ENCODE measurements at regions not wholly inside any gene's neighbourhood (a gene's known extent, or its start where the extent isn't known, plus 50 kb on each side); places are given as distances from the start of the nearest gene placed in this dataset.
A peak's percentile ranks its signal among the peaks of the same experiment; 100 is the strongest.
"Not testable (repeated sequence)": the region's sequence is repeated elsewhere in the genome, so short reads cannot be mapped to it uniquely, and the experiment has no call there.

DNA sequence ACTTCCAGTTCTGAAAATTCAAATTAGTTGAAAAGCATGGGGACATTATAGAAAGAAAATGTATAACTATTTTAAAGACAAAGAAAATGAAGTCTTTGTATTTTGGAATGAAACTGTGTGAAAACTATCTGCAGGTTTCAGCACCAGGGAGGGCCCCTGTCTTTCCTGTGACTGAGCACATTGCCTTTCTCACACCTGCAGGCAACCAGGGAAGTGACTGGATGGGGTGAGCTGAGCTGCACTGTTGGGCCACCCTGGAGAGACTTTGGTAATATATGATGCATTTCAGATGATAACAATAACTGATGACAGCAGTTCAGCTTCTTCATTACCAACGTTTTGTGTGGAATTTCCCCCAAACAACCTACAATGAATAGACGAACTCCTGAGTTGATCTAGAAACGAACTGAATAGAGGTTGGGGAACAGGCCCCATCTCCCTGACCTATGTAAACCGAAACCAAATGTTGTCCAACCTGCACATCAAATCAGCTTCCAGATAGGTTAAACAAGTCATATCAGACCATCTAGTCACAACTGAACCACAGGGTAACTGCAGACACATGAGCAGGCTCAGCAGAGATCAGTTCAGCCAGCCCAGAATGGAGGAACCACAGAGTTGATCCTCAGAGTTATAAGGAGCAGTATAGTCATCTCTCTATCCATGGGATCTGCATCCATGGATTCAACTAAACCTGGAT is 1402.2 kb downstream of the RPIA start:
- DNase-seq: not testable (repeated sequence)

DNA sequence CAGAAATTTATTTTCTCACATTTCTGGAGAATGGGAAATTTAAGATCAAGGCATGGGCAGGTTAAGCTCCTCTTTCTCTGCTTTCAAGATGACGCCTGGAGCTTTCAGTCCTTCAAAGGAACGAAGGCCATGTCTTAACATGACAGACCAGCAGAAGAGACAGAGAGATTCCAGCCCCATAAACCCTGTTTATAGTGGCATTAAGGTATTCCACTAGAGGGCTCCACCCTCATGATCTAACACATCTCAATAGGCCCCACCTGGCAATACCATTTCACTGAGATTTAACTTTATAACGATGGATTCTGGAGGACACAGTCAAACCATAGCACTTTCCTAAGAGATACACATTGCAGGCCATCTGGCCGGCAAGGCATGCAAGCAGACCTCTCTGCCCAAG is 1406.1 kb downstream of the RPIA start:
- not testable (repeated sequence) for DNase-seq

DNA sequence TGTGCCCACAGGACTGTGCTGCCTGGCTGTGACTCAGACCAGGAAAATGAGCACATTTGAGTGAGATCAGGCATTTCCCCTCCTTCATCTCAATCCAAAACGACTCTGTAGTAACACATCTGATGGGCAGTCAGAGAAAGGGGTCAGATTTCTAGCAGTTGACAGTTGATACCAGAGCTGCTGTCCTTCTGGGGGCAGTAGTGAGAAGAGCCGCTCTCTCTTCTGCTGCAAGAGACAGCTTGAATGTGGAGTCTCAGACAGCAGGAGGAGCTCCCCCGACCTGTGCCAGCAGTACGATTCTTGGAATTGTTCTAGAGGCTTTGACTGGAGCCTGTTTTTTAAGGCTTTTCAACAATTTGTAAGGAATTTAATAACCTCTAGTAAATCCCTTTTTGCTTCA is 1413.7 kb downstream of the RPIA start:
- DNase-seq: peak; percentile 2

DNA sequence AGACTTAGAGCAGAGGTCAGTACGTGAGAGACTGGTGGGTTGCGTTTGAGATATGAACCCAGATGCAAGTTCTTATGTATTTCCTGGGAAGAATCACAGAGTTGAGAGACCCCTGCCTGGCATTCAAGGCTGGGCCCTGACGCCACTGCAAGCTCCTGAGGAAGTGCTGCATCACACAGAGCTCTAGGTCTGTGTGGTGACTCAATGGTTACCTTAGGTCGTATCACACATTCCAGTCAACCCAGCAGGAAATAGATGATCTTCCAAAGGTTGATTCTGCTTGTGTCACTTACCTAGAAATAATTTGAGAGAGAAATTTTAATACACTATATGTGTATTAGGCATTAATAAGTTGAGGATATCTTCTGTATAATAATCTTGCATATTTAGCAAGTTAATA is 1431.9 kb downstream of the RPIA start:
- DNase-seq: not testable (repeated sequence)

DNA sequence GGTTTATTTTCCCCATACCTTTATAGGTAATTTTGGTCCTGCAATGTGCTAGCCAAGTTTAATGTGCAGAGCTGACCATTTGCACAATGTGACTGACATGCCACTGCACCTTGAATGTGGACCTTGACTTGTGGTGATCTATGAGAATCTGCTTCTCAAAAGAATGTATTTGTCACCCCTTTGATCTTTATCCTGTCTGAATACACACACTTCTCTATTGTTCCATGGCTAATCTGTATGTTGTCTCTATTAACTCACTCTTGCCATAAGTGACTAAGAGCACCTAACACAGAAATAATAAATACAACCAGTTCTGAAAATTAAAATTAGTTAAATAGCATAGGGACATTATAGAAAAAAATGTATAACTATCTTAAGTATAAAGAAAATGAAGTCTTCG is 1447.6 kb downstream of the RPIA start:
- not testable (repeated sequence) for DNase-seq

DNA sequence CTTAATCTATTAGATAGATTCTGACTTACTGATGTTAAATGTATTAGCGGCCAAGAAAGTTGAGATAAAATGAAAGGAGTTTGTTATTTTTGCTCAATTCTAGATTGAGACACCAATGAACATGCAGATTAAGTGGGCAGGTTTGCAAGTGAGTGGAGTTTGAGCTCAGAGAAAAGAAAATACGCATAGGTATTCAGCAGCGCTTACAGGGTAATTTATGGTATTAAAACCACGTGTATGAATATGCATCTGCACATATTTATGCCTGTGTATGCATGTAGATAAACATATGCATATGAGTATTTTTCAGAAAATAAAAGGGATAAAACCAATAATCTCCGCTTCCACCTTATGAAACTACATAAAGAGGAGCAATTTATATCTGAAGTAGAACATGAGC is 1450.1 kb downstream of the RPIA start:
- not testable (repeated sequence) for DNase-seq

DNA sequence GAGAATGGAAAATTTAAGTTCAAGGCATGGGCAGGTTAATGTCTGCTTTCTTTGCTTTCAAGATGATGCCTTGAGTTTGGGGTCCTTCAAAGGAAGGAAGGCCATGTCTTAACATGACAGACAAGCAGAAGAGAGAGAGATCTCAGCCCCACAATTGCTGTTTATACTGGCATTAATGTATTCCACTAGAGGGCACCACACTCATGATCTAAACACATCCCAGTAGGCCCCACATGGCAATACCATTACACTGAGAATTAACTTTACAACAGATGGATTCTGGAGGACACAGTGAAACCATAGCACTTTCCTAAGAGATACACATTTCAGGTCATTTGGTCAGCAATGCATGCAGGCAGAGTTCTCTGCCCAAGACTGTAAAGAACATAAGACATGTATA is 1460.3 kb downstream of the RPIA start:
- DNase-seq: not testable (repeated sequence)

DNA sequence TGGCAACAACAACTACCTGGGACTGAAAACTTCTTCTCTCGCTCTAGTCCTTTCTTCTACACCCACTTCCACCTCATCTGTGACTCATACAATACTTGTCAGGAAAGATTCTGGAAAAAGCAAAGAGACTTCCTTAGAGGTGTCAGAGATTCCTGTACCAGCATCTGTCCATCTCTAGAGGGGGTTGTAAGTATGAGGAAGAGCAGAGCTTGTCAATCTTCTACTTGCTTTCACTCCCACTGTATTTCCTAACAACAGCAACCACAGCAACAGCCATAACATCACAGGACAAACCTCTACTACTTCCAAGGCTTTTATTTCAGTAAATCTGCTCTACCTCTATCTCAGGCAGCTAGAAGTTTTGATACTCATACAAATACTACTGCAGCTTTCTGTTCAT is 1479.5 kb downstream of the RPIA start:
- DNase-seq: not testable (repeated sequence)

DNA sequence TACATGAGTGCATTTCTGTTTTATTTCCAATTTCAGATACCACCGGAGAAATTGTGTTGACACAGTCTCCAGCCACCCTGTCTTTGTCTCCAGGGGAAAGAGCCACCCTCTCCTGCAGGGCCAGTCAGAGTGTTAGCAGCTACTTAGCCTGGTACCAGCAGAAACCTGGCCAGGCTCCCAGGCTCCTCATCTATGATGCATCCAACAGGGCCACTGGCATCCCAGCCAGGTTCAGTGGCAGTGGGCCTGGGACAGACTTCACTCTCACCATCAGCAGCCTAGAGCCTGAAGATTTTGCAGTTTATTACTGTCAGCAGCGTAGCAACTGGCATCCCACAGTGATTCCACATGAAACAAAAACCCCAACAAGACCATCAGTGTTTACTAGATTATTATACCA is 1481.6 kb downstream of the RPIA start:
- DNase-seq: not testable (repeated sequence)

DNA sequence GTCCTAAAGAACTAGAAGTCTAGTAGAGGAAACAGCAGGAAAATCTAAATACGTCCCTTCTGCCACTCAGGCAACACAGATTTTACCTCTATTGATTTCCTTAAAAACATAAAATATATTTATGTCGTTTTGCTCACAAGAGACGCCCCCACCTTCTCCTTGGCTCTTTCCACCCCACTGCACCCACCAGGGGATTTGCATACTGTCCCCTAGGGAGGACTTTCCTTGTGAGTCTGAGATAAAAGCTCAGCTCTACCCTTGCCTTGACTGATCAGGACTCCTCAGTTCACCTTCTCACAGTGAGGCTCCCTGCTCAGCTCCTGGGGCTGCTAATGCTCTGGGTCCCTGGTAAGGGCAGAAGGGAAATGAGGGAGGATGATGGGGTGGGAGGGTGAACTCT is 1488.1 kb downstream of the RPIA start:
- not testable (repeated sequence) for DNase-seq

DNA sequence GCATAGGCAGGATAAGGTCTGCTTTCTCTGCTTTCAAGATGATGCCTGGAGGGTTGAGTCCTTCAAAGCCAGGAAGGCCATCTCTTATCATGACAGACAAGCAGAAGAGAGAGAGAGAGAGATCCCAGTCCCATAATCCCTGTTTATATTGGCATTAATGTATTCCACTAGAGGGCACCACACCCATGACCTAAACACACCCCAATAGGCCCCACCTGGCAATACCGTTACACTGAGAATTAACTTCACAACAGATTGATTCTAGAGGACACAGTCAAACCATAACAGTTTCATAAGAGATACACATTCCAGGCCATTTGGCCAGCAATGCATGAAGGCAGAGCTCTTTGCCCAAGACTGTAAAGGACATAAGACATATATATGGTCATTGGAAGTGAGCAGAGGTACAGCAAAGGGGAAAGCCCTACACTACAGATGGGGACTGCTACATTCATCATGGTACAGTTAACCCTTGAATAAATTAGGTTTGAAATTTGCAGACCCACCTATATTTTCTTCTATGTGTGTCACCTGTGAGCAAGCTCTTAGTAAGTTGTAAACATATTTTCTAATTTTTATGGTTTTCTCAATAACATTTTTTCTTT is 1516.1 kb downstream of the RPIA start:
- peak; percentile 72 for DNase-seq

DNA sequence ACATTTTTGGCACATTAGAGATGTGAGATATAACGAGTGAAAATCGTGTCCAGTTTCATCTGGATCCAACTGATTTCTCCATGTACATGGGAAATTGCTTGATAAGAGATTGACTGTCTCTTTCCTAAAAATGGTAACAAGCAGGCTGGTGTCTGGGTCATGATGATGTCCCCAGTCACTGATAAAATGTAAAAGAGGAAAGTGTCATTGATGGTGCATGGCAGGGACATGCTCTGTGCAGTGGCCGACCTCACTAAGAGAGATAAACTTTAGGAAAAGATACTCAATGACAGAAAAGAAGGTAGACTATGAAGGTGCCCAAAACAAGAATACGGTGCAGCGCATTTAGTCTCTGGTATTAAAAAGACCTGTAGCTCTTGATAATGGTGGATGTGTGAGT is 1517.5 kb downstream of the RPIA start:
- DNase-seq: no peak

DNA sequence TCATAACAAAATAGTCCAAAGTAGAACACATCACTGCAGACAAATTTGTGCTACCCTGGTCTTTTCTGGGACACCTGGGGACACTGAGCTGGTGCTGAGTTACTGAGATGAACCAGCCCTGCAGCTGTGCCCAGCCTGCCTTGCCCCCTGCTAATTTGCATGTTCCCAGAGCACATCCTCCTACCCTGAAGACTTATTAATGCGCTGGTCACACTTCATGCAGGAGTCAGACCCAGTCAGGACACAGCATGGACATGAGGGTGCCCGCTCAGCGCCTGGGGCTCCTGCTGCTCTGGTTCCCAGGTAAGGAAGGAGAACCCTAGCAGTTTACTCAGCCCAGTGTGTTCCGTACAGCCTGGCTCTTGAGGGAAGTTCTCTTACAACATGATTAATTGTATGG is 1518.3 kb downstream of the RPIA start:
- DNase-seq: no peak

DNA sequence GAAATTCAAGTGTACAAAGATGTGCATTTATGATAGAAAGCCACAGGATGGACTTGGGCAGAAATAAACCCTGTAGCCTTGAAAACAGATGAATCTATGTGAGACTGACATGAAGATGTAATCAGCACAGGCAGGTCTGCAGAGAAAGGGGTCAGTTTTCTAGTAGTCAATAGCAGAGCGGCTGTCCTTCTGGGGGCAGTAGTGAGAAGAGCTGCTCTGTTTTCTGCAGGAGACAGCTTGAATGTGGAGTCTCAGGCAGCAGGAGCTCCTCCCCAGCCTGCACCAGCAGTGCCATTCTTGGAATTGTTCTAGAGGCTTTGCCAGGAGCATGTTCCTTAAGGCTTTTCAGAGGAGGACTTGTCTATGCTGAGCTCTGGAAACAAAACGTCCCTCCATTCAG is 1524.4 kb downstream of the RPIA start:
- DNase-seq: not testable (repeated sequence)

DNA sequence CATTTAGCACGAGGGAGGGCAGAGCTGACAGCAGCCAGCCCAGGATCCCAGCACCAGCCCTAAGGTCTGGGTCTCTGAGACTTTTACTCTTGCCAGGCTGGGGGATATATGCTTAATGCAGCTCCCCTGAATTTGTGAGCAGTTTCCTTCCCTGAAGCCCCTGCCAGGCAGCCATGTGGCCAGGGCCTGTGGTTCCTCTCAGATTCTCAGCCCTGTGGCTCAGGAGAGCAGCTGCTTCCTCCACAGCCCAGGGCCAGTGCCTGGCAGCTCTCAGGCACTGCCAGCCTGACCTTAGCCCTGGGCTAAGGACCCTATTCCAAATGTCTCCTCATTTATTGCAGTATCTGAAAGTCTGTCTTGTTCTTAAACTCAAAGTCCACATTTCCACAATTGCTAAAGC is 1525.3 kb downstream of the RPIA start:
- peak; percentile 16 for DNase-seq

DNA sequence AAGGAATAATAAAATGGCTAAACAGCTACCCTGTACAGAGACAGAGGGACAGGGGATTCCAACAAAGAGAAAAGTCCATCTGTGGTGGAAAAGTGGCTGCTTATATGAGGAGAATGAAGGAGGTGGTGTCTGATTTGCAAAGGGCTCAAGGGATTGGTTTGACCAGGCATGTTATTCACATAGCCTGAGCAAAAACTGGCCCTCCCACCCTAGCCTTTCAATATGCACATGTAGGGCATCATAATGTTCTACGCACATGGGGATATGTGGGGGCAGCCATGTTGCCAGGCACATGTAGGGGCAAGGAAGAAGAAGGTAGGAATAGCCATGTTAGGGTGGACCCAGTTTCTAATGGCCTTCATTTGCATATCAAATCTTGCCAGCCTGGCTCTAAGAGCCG is 1527.1 kb downstream of the RPIA start:
- not testable (repeated sequence) for DNase-seq

DNA sequence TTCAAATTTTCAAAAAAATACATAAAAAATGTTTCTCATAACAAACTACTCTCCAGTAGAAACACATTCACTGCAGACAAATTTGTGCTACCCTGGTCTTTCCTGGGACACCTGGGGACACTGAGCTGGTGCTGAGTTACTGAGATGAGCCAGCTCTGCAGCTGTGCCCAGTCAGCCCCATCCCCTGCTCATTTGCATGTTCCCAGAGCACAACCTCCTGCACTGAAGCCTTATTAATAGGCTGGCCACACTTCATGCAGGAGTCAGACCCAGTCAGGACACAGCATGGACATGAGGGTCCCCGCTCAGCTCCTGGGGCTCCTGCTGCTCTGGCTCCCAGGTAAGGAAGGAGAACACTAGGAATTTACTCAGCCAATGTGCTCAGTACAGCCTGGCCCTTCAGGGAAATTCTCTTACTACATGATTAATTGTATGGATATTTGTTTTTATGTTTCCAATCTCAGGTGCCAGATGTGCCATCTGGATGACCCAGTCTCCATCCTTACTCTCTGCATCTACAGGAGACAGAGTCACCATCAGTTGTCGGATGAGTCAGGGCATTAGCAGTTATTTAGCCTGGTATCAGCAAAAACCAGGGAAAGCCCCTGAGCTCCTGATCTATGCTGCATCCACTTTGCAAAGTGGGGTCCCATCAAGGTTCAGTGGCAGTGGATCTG is 1529.3 kb downstream of the RPIA start:
- not testable (repeated sequence) for DNase-seq

DNA sequence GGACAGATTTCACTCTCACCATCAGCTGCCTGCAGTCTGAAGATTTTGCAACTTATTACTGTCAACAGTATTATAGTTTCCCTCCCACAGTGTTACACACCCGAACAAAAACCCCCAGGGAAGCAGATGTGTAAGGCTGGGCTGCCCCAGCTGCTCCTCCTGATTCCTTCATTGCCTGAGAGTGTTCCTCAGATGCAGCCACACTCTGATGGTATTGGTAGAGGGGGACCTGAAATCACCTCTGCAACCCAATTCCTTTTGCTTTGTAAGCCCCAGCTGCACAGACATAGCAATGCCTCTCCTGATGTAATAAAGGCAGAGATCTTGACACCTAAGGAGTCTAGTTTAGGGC is 1529.8 kb downstream of the RPIA start:
- DNase-seq: no peak

DNA sequence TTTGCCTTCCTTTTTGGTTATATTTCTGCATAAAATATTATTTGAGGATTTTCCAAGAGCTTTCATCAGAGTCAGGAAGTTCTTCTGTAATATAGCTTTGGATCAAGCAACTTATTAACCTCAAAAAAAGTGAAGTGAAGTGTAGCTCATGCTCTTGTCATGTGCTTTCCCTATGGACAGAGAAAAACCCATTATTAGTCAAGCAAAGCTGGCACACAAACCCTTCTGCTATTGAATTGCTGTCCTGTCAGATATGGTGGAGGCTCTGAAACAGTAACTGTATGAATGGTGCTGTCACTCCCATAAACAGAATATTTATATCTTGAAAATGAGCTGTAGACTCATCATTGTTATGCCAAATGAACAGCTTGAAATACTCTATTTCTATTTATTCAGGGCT is 1533.3 kb downstream of the RPIA start:
- DNase-seq: not testable (repeated sequence)

DNA sequence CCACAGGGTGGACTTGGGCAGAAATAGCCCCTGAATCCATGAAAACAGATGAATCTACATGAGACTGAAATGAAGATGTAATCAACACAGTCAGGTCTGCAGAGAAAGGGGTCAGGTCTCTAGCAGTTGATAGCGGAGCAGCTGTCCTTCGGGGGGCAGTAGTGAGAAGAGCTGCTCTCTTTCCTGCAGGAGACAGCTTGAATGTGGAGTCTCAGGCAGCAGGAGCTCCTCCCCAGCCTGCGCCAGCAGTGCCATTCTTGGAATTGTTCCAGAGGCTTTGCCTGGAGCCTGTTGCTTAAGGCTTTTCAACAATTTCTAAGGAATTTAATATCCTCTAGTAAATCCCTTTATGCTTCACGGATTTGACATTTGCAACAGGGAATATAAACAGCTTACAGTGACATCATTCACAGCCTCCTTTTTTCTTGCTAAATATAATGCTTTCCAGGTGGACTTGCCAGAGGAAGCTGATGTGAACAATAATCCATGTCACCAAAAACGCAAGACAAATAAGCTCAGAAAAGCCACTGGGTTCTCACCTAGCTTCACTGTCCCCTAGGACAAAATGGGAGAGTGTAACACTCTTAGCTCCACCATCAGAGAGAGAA is 1535.1 kb downstream of the RPIA start:
- not testable (repeated sequence) for DNase-seq

DNA sequence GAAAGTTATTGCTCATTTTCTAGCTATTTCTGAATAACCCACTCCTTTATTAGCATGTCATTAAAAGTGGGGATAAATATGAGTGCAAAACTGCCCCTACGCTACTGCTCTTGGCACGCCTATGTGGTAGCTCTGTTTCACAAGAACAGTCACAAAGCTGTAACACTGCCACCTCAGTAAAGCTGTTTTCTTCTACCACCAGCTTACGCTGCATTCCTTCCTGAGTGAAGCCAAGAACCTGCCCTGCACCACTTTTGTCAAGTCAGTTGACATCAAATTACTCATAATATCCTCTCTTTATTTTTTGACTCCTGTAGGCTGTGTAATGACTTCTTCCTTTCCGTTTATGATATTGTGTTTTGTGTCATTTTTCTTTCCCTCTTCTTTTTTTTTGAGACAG is 1539.7 kb downstream of the RPIA start:
- DNase-seq: not testable (repeated sequence)

DNA sequence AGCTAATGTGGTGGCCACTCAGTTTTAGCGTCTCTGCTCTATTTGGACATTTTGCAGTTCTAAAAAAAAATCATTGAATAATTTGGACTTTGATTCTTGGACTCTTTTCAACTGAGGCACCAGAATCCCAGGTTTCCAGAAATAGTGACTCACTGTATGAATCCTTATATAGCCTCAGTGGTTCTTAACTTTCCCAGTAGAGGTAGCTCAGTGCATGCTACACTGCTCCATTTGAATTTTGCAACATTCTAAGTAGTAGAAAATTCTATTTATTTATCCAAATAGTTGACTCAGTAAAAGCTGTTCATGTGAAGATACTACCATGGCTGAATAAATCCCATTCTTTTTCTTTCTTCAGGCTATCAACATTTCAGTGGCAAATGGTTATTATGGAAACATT is 1544.0 kb downstream of the RPIA start:
- DNase-seq: not testable (repeated sequence)

DNA sequence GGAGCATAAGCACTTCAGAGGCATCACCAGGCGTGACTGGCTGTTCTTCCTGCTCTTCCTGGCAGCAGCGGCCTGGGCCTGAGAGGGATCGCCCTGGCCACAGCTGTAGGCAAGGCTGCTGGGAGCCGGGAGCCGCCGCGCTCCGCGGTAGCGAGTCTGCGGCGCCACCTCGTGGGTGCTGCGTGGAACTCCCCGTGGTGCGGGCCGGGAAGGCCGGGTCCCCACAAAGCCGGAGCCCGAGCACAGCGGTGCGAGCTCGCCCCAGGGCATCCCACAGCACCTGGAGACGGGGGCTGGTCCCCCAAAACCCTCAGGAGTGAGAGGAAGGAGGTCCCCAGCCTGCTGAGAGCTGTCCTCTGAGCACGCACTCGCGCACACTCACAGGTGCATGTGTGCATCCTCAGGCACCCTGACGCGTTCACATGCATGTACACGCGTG is 1546.5 kb downstream of the RPIA start:
- DNase-seq: peak; percentile 8
